DND-41 (cell line): ENCODE measurements at regions not wholly inside any gene's neighbourhood (a gene's known extent, or its start where the extent isn't known, plus 50 kb on each side); places are given as distances from the start of the nearest gene placed in this dataset.

Source experiments
- ATAC-seq: fragments of 200-7000 bp; cut with Tn5 transposase; 3 replicates; pipeline ENCODE4 v1.9.1; 2021; ENCODE audit warnings: low read depth; ENCODE audit not compliant: insufficient read depth
- DNase-seq: peaks from one replicate; pipeline ENCODE4 v3.0.0-alpha.2; 2020
- H2AFZ ChIP-seq: 2 replicates; pipeline ENCODE4 v1.6.0; 2012; ENCODE audit warnings: low read depth, low read length
- H3K27ac ChIP-seq: 2 replicates; pipeline ENCODE4 v1.5.1; 2012; ENCODE audit warnings: low read length, inconsistent platforms
- H3K27me3 ChIP-seq: fragments of 200-600 bp; sonication (generic); 2 replicates; pipeline ENCODE4 v1.6.0; 2012; ENCODE audit warnings: low read length, mild to moderate bottlenecking, inconsistent platforms; ENCODE audit not compliant: insufficient read depth, poor library complexity
- H3K36me3 ChIP-seq: 2 replicates; pipeline ENCODE4 v1.5.1; 2012; ENCODE audit warnings: low read length, inconsistent platforms; ENCODE audit not compliant: insufficient read depth
- H3K4me1 ChIP-seq: 2 replicates; pipeline ENCODE4 v1.5.1; 2012; ENCODE audit warnings: mild to moderate bottlenecking, low read length; ENCODE audit not compliant: insufficient read depth
- H3K4me2 ChIP-seq: 2 replicates; pipeline ENCODE4 v1.6.0; 2012; ENCODE audit warnings: mild to moderate bottlenecking, moderate library complexity, low read length, inconsistent platforms; ENCODE audit not compliant: insufficient read depth
- H3K4me3 ChIP-seq, 2 experiments: fragments of 200-600 bp in 1 of 2; shearing (Covaris generic) in 1 of 2; 2 replicates each; pipeline ENCODE4 v1.5.1; 2012 to 2016; ENCODE audit warnings: inconsistent platforms in 2 of 2, low read length in 2 of 2, mild to moderate bottlenecking in 2 of 2, low read depth in 1 of 2, moderate library complexity in 1 of 2
- H3K79me2 ChIP-seq: 2 replicates; pipeline ENCODE4 v1.6.0; 2012; ENCODE audit warnings: low read length, inconsistent platforms; ENCODE audit not compliant: insufficient read depth
- H3K9ac ChIP-seq: 2 replicates; pipeline ENCODE4 v1.6.0; 2012; ENCODE audit warnings: low read depth, mild to moderate bottlenecking, inconsistent platforms, low read length, moderate library complexity
- H3K9me3 ChIP-seq: 2 replicates; pipeline ENCODE4 v1.5.1; 2012; ENCODE audit warnings: low read length, moderate library complexity, mild to moderate bottlenecking, inconsistent platforms; ENCODE audit not compliant: insufficient read depth, severe bottlenecking
- H4K20me1 ChIP-seq: 2 replicates; pipeline ENCODE4 v1.6.0; 2012; ENCODE audit warnings: low read length; ENCODE audit not compliant: insufficient read depth
- EZH2 ChIP-seq: IDR thresholded peaks from 3 replicates; pipeline ENCODE4 v1.6.1; 2012; ENCODE audit warnings: borderline replicate concordance, low read depth, mild to moderate bottlenecking, moderate library complexity, low read length, inconsistent platforms; ENCODE audit not compliant: severe bottlenecking
- TF ChIP-seq, protein P1 (sequence below): IDR thresholded peaks from 2 replicates; pipeline ENCODE4 v1.5.1; 2012; ENCODE audit warnings: borderline replicate concordance, low read length, moderate library complexity, mild to moderate bottlenecking; ENCODE audit not compliant: poor library complexity, severe bottlenecking; ENCODE audit errors: extremely low read depth

DNA sequence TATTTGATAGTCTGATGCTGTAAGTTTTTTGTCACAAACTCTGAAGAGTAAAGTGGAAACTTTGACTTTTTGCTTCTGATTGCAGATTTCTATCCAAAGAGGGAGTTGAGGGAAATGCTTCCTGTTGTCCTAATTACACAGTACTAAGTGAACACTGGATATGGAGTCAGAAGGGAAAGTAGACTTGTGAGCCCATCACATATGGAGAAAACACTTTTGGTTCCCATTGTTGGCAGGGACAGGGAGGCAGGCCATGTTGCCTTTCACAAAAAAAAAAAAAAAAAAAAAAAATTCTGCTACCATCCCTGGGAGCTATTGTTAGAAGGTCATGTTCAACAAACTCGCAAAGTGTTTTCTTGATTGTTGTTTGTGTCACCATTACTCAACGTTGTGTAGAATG lies 144.3 kb downstream of the RPIA start:
- TF ChIP-seq EZH2, result no peak
- TF ChIP-seq, protein P1, sequence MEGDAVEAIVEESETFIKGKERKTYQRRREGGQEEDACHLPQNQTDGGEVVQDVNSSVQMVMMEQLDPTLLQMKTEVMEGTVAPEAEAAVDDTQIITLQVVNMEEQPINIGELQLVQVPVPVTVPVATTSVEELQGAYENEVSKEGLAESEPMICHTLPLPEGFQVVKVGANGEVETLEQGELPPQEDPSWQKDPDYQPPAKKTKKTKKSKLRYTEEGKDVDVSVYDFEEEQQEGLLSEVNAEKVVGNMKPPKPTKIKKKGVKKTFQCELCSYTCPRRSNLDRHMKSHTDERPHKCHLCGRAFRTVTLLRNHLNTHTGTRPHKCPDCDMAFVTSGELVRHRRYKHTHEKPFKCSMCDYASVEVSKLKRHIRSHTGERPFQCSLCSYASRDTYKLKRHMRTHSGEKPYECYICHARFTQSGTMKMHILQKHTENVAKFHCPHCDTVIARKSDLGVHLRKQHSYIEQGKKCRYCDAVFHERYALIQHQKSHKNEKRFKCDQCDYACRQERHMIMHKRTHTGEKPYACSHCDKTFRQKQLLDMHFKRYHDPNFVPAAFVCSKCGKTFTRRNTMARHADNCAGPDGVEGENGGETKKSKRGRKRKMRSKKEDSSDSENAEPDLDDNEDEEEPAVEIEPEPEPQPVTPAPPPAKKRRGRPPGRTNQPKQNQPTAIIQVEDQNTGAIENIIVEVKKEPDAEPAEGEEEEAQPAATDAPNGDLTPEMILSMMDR, result no peak
- no peak overlapping the region for H3K27ac ChIP-seq
- H3K9me3 ChIP-seq, result no peaks in the 10 kb centered on the region
- H3K27me3 ChIP-seq, result peaks cover 6% of the 10 kb centered on the region
- H3K9ac ChIP-seq, result no peak overlapping the region
- H3K4me2 ChIP-seq, result no peak overlapping the region
- no peaks in the 10 kb centered on the region for H3K79me2 ChIP-seq
- H3K4me1 ChIP-seq, result no peaks in the 10 kb centered on the region
- DNase-seq, result no peak
- H3K36me3 ChIP-seq, result no peaks in the 10 kb centered on the region
- no peak overlapping the region for H2AFZ ChIP-seq
- no peaks in the 10 kb centered on the region for H4K20me1 ChIP-seq
- no peak overlapping the region for H3K4me3 ChIP-seq
- ATAC-seq, result no peak

DNA sequence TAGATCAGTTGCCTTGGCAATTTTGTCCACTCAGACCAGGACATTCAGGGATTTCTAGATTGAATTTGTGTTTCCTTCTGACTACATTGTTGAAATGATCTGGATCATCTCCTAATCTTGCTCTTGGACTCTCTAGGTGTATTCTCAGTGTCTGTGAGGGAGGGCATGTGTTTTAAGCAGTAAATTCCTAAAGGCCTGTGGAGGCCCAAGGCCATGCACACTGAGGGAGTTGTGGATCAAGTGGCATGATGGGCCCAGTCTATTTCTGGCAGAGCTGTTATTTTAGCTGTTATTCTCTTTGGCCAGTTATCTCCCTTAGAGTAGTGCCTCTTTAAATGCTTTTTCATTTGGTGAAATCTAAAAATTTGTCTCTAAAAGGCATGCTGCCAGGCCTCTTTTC lies 144.9 kb downstream of the RPIA start:
- no peak for TF ChIP-seq EZH2
- TF ChIP-seq, protein P1, result no peak
- Histone ChIP-seq H3K4me3 (no peak overlapping the region), H2AFZ (no peak overlapping the region), H3K4me2 (no peak overlapping the region), H3K9ac (no peak overlapping the region), H3K9me3 (no peaks in the 10 kb centered on the region), H3K27ac (no peak overlapping the region), H3K79me2 (no peaks in the 10 kb centered on the region), H3K36me3 (no peaks in the 10 kb centered on the region), H3K27me3 (peaks cover 6% of the 10 kb centered on the region), H3K4me1 (no peaks in the 10 kb centered on the region), H4K20me1 (no peaks in the 10 kb centered on the region)
- ATAC-seq, result no peak
- DNase-seq, result no peak

DNA sequence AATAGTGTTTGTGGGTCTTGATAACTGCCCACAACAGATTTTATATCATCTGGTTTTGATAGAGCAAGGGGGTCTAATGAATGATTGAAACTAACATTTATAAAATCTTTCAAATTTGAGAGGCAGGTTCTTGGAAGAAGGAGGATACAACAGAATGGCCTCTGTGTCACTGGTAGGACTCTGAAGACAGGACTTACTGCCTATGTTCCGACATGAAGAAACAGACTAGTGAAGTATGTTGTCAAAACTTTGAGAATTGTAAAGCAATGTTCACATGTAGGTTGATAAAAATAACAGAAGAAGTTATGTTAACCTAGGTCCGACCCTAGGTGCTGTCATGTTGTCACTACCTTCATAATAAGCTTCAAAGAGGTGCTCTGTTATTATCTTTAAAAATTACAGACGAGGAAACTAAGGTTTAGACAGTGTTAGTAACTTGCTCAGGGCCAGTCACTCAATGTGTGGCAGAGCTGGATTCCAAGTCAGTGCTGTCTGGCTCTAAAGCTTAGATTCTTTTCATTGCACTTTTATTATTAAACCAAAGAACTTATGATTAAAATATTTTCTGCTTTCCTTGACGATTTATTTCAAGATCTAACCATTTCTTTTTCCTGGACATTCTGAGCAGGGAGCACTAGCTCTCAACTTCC lies 146.2 kb downstream of the RPIA start:
- no peak for TF ChIP-seq EZH2
- TF ChIP-seq, protein P1, result no peak
- Histone ChIP-seq H3K36me3 (no peaks in the 10 kb centered on the region), H3K27ac (no peak overlapping the region), H4K20me1 (no peaks in the 10 kb centered on the region), H3K79me2 (no peaks in the 10 kb centered on the region), H3K9me3 (no peaks in the 10 kb centered on the region), H2AFZ (no peak overlapping the region), H3K4me3 (no peak overlapping the region), H3K4me2 (no peak overlapping the region), H3K9ac (no peak overlapping the region), H3K4me1 (no peaks in the 10 kb centered on the region), H3K27me3 (peaks cover 6% of the 10 kb centered on the region)
- DNase-seq (no peak), ATAC-seq (no peak)
